ENCODE measurements at regions not wholly inside any gene's neighbourhood (a gene's known extent, or its start where the extent isn't known, plus 50 kb on each side); places are given as distances from the start of the nearest gene placed in this dataset.

- intact Hi-C loops (cut with DNase I; ENCODE audit: low total_unique reads) (no loop called here), in situ Hi-C loops (cut with MboI; ENCODE audit: low sequenced_read_pairs in 4 of 4) (no loop called here)
- TF ChIP-seq CTCF (IDR thresholded peaks at IDR 0.05 in 4 of 5, conservative IDR thresholded peaks at IDR 0.05 in 1 of 5) (no peak), POLR2A (IDR thresholded peaks at IDR 0.05) (no peak)
Measured at GRCh38 chr13:60646620-60647019, 249.6 kb downstream of the TDRD3 start.

GRCh38 chr13:60645676-60646075, 248.7 kb downstream of the TDRD3 start:
- in situ Hi-C loops (cut with MboI; ENCODE audit: low sequenced_read_pairs in 4 of 4) = no loop called here
- intact Hi-C loops (cut with DNase I; ENCODE audit: low total_unique reads) = no loop called here
- H3K36me3 ChIP-seq = no peaks in the 10 kb centered on the region
- H3K9me3 ChIP-seq = no peaks in the 10 kb centered on the region
- no peaks in the 10 kb centered on the region for H3K27me3 ChIP-seq
- TF ChIP-seq CTCF (IDR thresholded peaks at IDR 0.05 in 4 of 5, conservative IDR thresholded peaks at IDR 0.05 in 1 of 5) = no peak
- TF ChIP-seq POLR2A (IDR thresholded peaks at IDR 0.05) = no peak
- H3K4me1 ChIP-seq = no peaks in the 10 kb centered on the region
- DNase-seq = no peak
- H3K27ac ChIP-seq = no peak overlapping the region
- no peak overlapping the region for H3K4me3 ChIP-seq
- no peak for ATAC-seq

More at GRCh38 chr13:60646620-60647019, 249.6 kb downstream of the TDRD3 start:
- no peaks in the 10 kb centered on the region for H3K4me1 ChIP-seq
- no peak overlapping the region for H3K27ac ChIP-seq
- no peak for ATAC-seq
- H3K27me3 ChIP-seq = no peaks in the 10 kb centered on the region
- H3K36me3 ChIP-seq = no peaks in the 10 kb centered on the region
- no peak overlapping the region for H3K4me3 ChIP-seq
- DNase-seq = no peak
- no peaks in the 10 kb centered on the region for H3K9me3 ChIP-seq

GRCh38 chr13:60642552-60642951, 245.5 kb downstream of the TDRD3 start:
- no peaks in the 10 kb centered on the region for H3K27me3 ChIP-seq
- TF ChIP-seq CTCF (IDR thresholded peaks at IDR 0.05 in 4 of 5, conservative IDR thresholded peaks at IDR 0.05 in 1 of 5) (no peak), POLR2A (IDR thresholded peaks at IDR 0.05) (no peak)
- no peak overlapping the region for H3K4me3 ChIP-seq
- no peak overlapping the region for H3K27ac ChIP-seq
- in situ Hi-C loops (cut with MboI; ENCODE audit: low sequenced_read_pairs in 4 of 4) (no loop called here), intact Hi-C loops (cut with DNase I; ENCODE audit: low total_unique reads) (no loop called here)
- H3K36me3 ChIP-seq = no peaks in the 10 kb centered on the region
- no peaks in the 10 kb centered on the region for H3K4me1 ChIP-seq
- no peak for DNase-seq
- no peak for ATAC-seq
- H3K9me3 ChIP-seq = no peaks in the 10 kb centered on the region

GRCh38 chr13:60629158-60629557, 232.1 kb downstream of the TDRD3 start:
- intact Hi-C loops (cut with DNase I; ENCODE audit: low total_unique reads) (no loop called here), in situ Hi-C loops (cut with MboI; ENCODE audit: low sequenced_read_pairs in 4 of 4) (no loop called here)
- Histone ChIP-seq H3K27me3 (no peaks in the 10 kb centered on the region), H3K9me3 (no peaks in the 10 kb centered on the region), H3K4me3 (no peak overlapping the region), H3K27ac (no peak overlapping the region), H3K4me1 (no peaks in the 10 kb centered on the region), H3K36me3 (no peaks in the 10 kb centered on the region)
- TF ChIP-seq POLR2A (IDR thresholded peaks at IDR 0.05) (no peak), CTCF (IDR thresholded peaks at IDR 0.05 in 4 of 5, conservative IDR thresholded peaks at IDR 0.05 in 1 of 5) (no peak)
- DNase-seq (no peak), ATAC-seq (no peak)

GRCh38 chr13:60627071-60627686, 230.2 kb downstream of the TDRD3 start:
- TF ChIP-seq POLR2A (IDR thresholded peaks at IDR 0.05) (no peak), CTCF (IDR thresholded peaks at IDR 0.05 in 4 of 5, conservative IDR thresholded peaks at IDR 0.05 in 1 of 5) (no peak)
- intact Hi-C loops (cut with DNase I; ENCODE audit: low total_unique reads) = no loop called here
- ATAC-seq (no peak), DNase-seq (no peak)
- Histone ChIP-seq H3K27ac (no peak overlapping the region), H3K9me3 (no peaks in the 10 kb centered on the region), H3K4me3 (no peak overlapping the region), H3K36me3 (no peaks in the 10 kb centered on the region), H3K4me1 (no peaks in the 10 kb centered on the region), H3K27me3 (no peaks in the 10 kb centered on the region)
- in situ Hi-C loops (cut with MboI; ENCODE audit: low sequenced_read_pairs in 4 of 4) = no loop called here

Data from gastrocnemius medialis (tissue), 4 donors.